22Rv1 (cell line): ENCODE measurements at regions not wholly inside any gene's neighbourhood (a gene's known extent, or its start where the extent isn't known, plus 50 kb on each side); places are given as distances from the start of the nearest gene placed in this dataset.

Experiments used
- ZFX ChIP-seq: fragments of 450-650 bp; IDR thresholded peaks from 2 replicates; pipeline ENCODE4 v1.6.1; 2017; ENCODE audit warnings: antibody characterized with exemption, borderline replicate concordance
- TF ChIP-seq, protein P1 (sequence below): fragments of 450-650 bp; IDR thresholded peaks from 2 replicates; pipeline ENCODE4 v1.5.1; 2017; ENCODE audit warnings: mild to moderate bottlenecking

DNA sequence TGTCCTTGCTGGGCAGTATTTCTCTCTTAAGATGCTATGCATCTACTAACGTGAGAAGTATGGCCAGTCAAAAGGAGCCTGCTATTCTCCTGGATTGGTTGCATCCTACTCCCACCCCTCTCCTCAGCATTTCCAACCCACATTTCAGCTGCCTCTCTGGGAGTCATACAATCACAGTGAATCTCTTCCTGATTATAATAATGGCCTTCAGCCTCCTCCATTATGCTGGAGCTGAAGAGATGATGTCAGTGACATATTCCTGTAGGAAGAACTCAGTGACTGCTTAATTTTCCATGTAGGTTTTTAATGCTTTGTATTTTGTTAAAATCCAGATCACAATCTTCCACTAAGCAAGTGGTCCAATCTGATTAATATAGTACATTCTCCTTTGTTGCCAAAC, 82.7 kb upstream of the SUCLG2 start:
- TF ChIP-seq, protein P1, sequence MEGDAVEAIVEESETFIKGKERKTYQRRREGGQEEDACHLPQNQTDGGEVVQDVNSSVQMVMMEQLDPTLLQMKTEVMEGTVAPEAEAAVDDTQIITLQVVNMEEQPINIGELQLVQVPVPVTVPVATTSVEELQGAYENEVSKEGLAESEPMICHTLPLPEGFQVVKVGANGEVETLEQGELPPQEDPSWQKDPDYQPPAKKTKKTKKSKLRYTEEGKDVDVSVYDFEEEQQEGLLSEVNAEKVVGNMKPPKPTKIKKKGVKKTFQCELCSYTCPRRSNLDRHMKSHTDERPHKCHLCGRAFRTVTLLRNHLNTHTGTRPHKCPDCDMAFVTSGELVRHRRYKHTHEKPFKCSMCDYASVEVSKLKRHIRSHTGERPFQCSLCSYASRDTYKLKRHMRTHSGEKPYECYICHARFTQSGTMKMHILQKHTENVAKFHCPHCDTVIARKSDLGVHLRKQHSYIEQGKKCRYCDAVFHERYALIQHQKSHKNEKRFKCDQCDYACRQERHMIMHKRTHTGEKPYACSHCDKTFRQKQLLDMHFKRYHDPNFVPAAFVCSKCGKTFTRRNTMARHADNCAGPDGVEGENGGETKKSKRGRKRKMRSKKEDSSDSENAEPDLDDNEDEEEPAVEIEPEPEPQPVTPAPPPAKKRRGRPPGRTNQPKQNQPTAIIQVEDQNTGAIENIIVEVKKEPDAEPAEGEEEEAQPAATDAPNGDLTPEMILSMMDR: no peak
- no peak for TF ChIP-seq ZFX
